Right hindlimb (tissue), 1 donor: ENCODE measurements at regions not wholly inside any gene's neighbourhood (a gene's known extent, or its start where the extent isn't known, plus 50 kb on each side); places are given as distances from the start of the nearest gene placed in this dataset.

Experiments used
- DNase-seq: peaks from one replicate; pipeline ENCODE4 v3.0.0-alpha.2; 2018

DNA sequence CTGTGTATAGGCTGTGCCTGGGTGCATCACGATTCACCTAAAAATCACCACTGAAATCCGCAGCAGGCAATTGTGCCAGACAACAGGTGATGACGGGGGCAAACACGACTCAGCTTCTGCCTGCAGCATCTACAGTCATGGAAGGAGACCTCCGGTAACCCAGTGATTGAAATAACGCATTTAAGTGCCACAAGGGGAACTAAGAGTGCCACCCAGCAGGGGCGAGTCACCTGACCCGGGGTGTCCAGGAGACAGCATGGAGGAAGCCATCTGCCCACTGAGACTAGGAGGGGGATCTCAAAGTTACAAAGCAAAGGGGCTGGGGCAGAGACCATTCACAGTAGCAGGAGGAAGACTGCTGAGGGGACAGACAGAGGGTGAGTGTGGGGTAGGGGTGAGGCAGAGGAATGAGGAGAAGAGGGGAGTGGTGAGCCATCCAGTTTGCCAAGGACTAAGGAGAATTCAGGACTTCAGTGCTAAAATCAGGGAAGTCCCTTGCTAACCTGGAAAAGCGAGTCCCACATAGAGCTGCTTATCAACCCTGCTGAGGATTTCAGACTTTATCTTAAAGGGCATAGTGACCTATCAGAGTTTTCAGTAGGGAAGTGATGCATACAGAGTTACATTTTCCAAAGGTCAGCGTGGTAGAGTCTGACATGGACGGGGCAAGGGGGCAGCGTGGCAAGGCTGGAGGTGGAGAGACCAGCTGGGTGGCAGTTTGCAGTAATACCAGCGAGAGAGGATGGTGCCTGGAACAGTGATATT is 256.7 kb upstream of the HES1 start:
- no peak for DNase-seq

DNA sequence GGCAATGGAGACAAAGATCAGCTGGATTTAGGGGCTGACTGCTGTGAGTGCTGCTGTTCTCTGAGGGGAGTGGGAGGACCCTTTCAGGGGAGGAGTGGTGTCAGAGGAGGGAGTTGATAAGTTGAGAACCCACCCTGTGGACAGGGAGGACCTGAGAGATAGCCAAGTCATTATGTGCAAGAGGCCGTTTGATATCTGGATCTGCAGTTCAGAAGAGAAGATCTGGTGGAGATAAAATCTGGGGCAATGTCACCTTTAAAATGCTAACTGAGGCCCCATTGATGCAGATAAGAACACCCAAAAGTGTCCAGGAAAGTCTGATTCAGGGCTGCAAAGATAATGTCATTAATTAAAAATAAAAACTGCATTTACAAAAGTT is 256.1 kb upstream of the HES1 start:
- no peak for DNase-seq

DNA sequence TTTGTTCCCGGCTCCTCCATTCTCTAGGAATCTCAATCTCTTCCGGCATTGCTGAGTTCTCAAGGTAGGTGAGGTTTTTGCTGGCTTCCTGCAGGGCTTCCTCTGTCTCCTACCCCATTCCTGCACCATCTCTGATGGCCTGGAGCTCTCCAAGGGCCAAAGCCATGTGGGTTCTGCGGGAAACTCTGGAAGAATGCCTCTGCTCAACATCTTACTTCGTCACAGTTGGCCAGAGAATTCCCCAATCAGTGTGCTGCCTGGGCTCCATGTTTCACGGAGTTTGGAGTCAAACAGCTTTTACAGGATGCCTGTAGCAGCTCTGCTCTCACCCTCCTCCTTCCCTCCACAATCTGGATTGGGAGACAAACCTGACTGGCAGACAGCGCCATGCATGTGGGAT is 253.9 kb upstream of the HES1 start:
- DNase-seq = no peak

DNA sequence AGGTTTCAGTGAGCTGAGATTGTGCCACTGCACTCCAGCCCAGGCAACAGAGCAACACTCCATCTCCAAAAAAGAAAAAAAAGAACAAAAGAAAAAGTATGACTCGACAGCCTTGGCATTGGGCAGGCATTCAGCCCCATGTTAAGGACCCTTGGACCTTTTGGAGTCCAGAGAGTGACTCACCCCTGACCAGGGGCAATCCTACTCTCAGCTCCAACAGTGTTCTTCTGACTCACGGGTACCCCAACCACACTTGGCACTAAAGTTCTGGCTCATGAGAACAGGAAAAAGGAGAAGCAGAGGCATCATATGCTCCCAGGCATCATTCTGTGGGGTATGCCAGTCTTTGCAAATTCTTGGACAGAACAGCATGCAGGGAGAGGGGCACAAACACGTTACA is 252.4 kb upstream of the HES1 start:
- no peak for DNase-seq

DNA sequence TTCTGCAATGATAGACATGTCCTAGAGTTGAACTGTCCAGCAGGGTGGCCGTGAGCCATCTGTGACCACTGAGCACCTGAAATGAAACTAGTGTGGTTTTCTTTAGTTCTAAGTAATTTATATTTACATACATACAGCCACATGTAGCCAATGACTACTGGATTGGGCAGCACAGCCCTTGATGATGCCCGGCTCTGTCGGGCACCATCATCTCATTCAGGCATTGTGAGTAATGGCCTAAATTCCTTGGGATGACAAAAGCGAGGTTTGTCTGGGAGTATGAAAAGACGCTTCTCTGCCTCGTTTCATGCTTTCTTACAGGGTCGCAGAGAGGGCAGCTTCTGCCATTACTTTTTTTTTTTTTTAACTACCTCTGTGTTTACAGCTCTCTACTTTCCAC is 251.9 kb upstream of the HES1 start:
- no peak for DNase-seq

DNA sequence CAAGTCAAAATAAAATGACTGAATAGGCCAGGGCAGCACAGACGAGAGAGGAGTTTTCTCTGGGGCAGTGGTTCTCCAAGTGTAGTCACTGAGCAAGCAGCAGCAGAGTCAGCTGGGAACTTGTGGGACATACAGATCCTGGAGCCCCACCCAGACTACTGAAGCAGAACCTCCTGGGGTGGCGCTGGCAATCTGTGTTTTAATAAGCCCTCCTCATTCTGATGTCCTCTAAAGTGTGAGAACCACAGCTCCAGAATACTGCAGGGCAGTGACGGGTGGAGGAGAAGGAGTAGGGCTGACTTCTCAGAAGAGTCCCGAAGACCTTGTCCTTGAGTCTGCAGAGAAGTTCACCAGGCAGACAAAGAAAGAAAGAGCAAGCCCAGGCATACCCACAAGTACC is 251.3 kb upstream of the HES1 start:
- DNase-seq = no peak

DNA sequence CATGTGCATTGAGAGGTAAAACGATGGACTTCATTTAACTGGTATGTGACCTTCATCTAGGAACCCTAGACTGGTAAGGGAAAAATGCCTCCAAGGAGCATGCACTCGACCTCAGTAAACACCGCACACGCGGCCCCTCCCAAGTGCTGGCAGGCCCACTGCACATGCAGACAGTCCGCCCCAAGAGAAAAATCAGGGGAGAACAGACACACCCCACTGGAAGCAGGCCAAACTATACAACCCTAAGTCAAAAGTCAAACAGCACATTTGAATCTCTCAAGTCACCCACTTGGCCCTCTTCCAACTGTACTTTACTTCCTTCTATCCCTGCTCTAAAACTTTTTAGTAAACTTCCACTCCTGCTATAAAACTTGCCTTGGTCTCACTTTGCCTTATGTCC is 250.1 kb upstream of the HES1 start:
- no peak for DNase-seq

DNA sequence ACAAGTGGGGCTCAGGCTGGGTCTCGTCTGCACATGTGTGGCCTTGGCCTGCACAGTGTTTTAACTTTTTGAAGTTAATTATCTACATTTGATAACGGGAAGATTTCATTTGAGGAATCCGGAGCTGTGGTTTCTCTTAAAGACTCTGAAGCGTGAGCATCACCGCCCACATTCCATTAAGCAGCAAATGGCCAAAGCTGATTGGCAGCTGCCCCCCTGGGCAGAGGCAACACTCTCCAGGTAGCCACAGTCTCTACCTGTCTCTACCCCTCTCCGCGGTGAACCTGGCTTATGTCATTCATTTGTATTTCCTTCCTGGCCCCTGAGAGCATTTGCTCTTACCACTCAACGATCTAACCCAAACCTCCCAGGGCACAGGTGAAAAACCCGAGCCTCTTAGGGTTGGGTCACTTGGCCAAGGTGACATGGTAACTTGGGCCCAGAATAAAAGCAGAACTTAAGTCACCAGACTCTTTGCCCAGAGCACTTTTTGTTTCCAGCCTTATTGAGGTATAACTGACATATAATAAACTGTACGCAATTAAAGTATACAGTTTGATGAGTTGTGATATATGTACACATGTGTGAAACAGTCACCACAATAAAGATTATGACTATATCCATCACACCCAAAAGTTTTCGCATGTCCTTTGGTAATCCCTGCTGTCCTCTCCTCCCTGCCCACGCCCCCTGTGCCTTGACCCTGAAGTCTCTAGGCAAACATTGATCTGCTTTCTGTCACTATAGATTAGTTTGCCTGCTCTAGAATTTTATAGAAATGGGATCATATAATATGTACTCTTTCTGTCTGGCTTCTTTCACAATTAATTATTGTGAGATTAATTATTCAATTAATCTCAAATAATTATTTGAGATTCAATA is 245.7 kb upstream of the HES1 start:
- DNase-seq = no peak

DNA sequence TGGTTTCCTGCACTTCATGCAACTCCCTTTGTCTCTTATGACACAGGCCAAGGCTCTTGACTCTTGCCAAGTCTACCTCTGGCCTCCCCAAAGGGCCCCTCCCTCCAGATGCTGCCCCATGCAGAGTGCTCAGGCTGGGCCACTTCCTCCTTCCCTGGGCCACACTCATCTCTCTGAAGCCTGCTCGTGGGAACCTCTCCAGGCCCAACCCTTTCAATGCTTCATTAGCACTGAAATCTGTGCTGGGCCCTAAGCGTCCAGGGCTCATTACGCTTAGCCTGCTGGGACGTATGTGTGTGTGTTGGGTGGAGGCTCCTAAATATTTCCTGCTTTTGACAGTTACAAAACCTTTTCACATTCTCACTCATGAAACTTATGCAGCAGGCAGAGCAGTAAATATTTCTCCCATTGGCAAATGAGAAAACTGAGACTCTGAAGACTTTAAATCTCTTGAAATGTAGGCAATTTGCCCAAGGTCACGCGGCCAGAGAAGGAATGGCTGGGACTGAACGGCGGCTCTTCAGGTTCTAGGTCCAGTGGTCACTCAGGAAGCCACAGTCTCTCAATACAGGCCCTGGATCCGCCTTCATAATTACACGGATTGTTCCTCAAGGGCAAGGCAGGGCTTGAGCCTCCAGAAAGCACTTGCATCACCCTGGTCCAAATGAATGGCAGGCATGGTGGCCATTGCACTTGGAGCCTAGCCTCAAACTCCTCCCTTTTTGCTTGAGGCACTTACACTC is 241.7 kb upstream of the HES1 start:
- DNase-seq = peak; percentile 57

DNA sequence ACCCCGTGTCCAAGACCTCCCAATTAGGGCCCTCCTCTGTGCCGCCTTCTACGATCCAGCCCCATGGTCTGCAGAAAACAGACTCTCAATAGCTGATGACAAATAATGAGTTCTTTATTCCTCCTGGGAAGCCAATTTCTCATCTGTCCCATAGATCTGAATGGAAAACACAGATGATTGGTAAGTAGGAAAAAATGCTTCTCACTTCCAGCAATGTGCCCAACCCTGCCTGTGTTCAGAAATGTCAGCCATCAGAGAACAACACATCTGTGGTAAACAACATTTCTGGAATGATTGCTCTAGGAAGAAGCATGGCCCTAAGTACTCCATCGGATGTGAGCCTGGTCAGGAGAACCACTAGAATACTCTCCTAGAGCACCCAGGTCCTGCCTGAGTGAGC is 240.5 kb upstream of the HES1 start:
- no peak for DNase-seq

DNA sequence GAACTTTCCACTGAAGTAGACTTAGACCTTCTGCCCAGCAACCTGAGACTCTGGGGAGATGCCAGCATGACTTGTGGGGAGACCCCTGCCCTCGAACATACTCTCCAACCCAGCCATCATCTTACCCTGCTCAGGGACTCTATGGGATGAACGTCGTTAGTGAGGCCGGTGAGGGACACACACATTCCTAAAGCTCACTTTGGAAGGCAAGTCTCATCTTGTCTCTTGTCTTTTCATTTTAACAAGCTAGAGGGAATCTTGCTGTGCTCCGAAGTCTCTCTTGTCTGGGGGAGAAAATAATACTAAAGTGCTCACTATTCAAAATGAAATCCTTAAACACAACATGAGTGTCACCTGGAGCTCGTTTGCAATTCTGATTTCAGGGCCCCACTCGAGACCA is 239.5 kb upstream of the HES1 start:
- DNase-seq = no peak

DNA sequence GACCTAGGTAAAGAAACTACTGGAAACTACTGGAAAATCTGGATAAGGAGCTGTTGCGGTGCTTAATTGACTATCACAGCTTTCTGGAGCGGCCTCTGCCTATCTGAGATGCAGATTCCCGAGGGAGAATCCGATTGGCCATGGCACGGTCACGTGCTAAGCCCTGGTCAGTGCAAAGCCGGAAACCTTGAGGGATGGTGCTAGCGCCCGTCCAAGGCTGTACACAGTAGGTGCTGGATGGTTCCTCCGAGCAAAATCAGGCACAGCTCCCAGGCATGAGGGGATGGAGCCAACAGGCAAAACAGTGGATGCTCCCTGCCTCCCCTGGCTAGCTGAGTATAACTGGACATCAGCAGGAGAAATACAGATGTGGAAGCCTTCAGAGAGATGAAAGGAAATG is 238.7 kb upstream of the HES1 start:
- DNase-seq = peak; percentile 49

DNA sequence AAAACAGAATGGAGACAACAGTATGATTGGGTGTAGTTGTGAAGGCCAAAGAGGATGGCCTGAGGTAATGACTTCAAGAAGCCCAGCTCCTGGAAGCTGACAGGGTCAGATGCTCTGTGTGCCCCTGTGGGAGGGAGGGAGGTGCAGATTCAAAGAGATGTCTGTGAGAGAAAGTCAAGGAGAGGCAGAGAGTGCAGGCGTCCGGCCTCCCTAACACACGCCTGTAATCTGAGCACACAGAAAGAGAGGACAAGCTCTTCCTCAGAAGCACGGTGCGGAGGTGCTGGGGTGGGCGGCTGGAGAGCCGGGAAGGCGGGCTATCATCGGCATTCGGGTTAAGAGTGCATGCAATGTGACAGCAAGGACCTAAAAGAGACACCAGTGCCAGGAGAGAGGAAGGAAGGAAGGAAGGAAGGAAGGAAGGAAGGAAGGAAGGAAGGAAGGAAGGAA is 238.2 kb upstream of the HES1 start:
- peak; percentile 49 for DNase-seq

DNA sequence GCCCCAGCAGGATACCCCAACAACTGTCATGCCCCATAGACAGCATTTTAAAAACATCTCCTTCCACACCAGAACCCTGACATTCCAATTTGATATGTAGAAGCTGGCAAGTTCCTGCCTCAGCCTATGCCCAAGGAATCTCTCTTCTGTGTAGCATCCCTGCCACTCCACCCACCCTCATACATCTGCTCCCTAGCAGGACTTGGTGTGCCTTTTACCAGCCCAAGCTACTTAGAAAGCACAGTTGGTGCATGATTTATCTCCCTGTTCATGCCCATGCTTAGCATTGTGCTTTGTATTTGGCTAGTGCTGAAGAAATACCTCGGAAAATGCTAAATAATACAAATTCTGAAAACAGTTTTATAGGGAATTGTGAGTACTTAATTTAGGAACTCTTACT is 236.9 kb upstream of the HES1 start:
- DNase-seq = no peak

DNA sequence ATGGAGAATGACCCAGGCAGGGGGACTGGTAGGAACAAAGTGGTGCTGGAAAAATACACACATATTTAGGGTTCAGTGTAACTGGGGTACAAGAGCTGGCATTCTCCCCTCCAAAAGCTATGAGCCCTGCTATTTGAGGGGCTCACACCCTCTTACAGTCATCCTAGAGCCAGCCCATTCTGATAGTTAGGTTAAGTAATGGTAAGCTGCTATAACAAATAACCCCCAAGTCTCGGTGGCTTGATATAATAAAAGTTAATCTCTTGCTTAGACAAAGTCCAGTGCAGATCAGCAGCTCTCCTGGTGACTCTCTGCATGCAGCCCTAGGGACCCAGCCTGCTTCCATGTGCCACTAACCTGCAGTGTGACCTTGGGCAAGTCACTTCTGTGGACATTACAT is 234.9 kb upstream of the HES1 start:
- DNase-seq = no peak

DNA sequence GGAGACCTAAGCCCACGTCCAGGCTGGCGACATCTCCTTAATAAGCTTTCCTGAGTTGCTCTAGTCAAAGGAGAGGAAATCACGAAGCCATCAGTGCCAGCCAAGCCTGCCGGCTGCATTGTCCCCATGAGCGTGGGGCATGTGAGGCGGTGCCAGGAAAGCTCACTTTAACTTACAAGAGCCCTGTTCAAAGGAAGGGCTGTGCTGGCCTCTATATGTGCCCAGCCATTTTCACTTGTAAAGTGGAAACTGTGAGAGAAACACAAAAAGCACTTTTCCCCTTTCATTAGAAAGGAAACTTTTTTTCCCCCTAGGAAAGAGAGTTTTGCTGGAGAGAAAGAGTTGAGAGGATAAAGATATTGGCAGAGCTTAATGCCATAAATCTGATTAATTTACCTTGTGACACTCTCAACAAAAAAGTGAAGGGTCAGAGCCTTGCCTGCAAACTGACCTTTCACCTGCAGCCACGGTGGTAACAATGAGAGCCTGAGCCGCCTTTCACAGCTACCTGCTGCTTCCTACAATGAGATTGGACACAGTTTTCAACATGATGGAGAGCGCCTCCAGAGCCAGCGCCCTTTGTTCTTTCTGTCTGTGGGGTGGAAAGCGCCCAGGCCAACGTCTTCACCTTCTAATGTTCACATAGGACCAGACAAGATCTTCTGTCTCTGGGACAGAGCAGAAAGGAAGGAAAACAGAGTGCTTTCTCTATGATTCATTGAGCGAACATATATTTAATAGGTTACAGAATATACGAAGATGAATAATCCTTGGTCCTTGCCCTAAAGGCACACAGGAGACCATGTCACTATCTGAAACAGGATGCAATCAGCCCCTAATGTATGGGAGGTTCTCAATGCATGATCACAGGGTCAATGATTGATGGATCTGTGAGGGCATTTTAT is 233.1 kb upstream of the HES1 start:
- no peak for DNase-seq

DNA sequence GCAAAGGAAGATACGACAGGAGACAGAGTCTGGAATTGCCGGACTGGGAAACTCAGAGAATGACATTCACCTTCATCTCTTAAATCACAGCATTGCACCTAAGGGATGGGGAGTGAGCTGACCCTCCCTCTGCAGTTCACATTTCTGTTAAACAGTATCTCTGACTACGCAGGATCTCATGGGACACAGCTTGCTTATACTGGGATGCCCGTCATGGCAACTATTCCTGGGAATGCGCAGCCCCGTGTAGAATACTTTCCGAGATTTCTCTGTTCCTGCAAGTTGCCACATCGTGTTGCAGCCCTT is 232.5 kb upstream of the HES1 start:
- DNase-seq = no peak

DNA sequence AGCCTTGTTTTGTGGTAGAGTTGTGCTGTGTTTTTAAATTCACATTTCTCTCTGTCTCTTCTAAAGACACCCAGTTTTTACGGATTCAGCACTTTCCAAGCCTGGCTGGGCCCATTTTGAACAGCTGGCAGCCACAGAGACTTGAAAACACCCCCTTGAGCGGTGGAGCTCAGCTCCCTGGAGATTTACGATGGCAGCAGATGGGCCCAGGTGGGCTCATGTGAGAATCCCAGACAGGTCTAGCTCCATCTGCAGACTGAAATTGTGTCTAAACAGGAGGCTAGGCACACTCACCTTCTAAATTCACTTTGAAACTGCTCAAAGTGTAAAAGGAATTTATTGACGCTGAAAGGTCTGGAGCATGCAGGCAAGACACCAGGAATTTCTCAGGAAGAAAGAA is 232.0 kb upstream of the HES1 start:
- DNase-seq = no peak

DNA sequence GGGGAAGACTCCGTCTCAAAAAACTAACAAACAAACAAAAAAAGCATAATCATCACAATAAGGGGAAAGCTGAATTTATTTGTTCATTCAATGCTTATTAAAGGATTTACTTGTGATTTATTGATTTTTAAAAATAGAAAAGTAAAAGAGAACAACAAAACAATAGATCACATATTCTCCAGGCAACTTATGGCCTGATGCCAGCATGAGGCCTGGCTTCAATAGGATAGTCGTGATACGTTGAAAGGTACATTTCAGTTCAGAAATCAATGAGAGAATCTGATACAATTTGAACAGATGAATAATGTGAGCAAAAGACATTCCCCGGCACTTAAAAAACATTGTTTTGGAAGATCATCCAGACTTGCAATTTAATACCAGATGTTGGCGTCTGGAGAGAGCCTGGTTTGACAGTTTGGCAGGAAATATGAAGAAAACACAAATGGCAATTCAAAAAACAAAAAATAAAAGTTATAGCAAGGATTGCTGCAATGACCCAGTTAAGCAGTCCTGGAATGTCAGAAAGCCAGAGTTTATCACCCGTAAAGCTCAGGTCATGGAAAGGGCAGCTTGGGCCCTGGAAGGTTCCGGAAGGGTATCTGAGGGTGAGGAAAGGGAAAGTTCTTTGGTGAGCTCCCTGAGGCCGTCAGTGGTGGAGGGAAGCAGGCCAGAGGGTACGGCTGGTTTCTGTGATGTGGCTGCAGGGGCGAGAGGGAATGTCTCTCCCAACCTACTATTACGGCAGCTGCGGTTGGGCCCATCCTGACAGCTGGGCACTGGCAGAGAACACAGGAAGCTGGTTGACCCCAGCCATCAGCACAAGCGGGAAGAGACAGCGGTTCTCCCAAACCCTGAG is 230.2 kb upstream of the HES1 start:
- DNase-seq = peak; percentile 85

DNA sequence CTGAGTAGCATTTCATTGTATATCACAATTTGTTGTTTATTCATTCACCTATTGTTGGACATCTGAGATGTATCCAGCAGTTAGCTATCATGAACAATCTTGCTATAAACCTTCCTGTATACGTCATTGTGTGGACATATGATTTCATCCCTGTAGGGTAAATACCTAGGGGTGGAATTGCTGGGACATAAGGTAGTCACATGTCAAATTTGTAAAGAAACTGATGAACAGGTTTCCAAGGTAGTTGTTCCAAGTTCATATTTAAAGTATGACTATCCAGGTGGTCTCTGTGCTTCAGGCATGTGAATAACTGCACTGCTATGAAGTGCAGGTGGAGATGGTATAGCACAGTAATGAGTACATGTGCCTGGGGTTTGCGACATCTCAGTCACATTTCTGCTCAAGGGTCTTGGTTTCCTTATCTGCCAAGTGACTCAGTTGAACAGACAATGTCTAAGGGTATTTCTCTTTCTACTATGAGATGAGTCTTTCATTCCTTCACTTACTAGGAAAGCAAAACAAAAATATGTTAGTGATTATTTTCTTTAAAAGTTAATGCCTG is 229.0 kb upstream of the HES1 start:
- DNase-seq = no peak

DNA sequence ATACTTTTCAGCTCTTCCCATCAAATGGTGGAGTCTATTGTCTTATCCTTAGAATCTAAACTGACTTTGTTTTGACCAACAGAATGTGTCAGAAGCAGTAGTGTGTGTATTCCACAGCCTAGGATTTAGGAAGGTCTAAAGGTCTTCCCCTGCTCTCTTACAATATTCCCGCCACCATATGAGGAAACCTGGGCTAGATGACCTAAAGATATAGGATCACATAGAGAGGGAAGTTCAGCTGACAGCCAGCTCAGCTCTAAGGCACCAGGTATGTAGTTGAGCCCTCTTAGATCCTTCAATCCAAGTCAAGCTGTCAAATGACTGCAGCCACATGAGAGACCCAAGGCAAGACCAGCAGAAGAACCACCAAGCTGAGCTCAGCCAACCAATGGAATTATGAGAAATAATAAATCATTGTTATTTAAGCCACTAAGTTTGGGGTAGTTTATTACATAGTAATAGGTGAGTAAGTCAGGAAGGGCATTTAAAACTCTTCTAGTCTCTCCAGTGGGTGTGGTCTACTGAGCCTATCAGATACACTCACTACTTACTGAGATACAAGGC is 227.7 kb upstream of the HES1 start:
- DNase-seq = no peak
